GM23248 (cell line): ENCODE measurements at regions not wholly inside any gene's neighbourhood (a gene's known extent, or its start where the extent isn't known, plus 50 kb on each side); places are given as distances from the start of the nearest gene placed in this dataset.

Experiments
- EZH2 ChIP-seq: fragments of 200-600 bp; sonication (generic); IDR thresholded peaks from 2 replicates; pipeline ENCODE4 v1.6.1; 2018; ENCODE audit warnings: antibody characterized with exemption, mild to moderate bottlenecking; ENCODE audit not compliant: insufficient read depth, poor library complexity, severe bottlenecking
- EZH2phosphoT487 ChIP-seq: fragments of 200-600 bp; sonication (generic); IDR thresholded peaks from 2 replicates; pipeline ENCODE4 v1.6.1; 2018; ENCODE audit warnings: antibody characterized with exemption, moderate library complexity, mild to moderate bottlenecking, low read depth; ENCODE audit not compliant: insufficient read depth

- TF ChIP-seq EZH2, result no peak
- no peak for TF ChIP-seq EZH2phosphoT487
Observed at GRCh38 chr7:1343551-1343950, 110.9 kb downstream of the UNCX start.
